AG08396 (cell line): ENCODE measurements at regions not wholly inside any gene's neighbourhood (a gene's known extent, or its start where the extent isn't known, plus 50 kb on each side); places are given as distances from the start of the nearest gene placed in this dataset.

Source experiments
- DNase-seq: peaks from one replicate; pipeline ENCODE4 v3.0.0; 2012; ENCODE audit warnings: low spot score, mixed read lengths

- no peak for DNase-seq
Measured at GRCh38 chr22:27639248-27640086, 162.1 kb downstream of the MN1 start.

- no peak for DNase-seq
Measured at GRCh38 chr22:27641049-27641795, 160.3 kb downstream of the MN1 start.

- DNase-seq, result no peak
Measured at GRCh38 chr22:27642104-27642800, 159.3 kb downstream of the MN1 start.

GRCh38 chr22:27643907-27644306 lies 157.6 kb downstream of the MN1 start:
- no peak for DNase-seq

GRCh38 chr22:27644566-27644965 lies 157.0 kb downstream of the MN1 start:
- DNase-seq, result no peak

GRCh38 chr22:27647540-27647939 lies 154.0 kb downstream of the MN1 start:
- DNase-seq, result no peak

GRCh38 chr22:27648074-27648473 lies 153.5 kb downstream of the MN1 start:
- no peak for DNase-seq

- DNase-seq, result no peak
Measured at GRCh38 chr22:27648853-27649252, 152.7 kb downstream of the MN1 start.

GRCh38 chr22:27650572-27650971 lies 151.0 kb downstream of the MN1 start:
- DNase-seq, result no peak

GRCh38 chr22:27650985-27651384 lies 150.6 kb downstream of the MN1 start:
- no peak for DNase-seq

GRCh38 chr22:27651486-27651885 lies 150.1 kb downstream of the MN1 start:
- no peak for DNase-seq

- no peak for DNase-seq
Measured at GRCh38 chr22:27654546-27655445, 146.8 kb downstream of the MN1 start.

GRCh38 chr22:27655582-27656185 lies 145.9 kb downstream of the MN1 start:
- DNase-seq, result no peak

- DNase-seq, result no peak
Measured at GRCh38 chr22:27656970-27657369, 144.6 kb downstream of the MN1 start.

- DNase-seq, result no peak
Measured at GRCh38 chr22:27660306-27660705, 141.2 kb downstream of the MN1 start.

- DNase-seq, result no peak
Measured at GRCh38 chr22:27662359-27663301, 138.9 kb downstream of the MN1 start.

GRCh38 chr22:27663812-27664211 lies 137.7 kb downstream of the MN1 start:
- DNase-seq, result no peak

GRCh38 chr22:27666272-27666997 lies 135.1 kb downstream of the MN1 start:
- no peak for DNase-seq

- DNase-seq, result no peak
Measured at GRCh38 chr22:27667121-27667843, 134.3 kb downstream of the MN1 start.
